AG08396 (cell line): ENCODE measurements at regions not wholly inside any gene's neighbourhood (a gene's known extent, or its start where the extent isn't known, plus 50 kb on each side); places are given as distances from the start of the nearest gene placed in this dataset.

ENCODE experiments used
- DNase-seq: peaks from one replicate; pipeline ENCODE4 v3.0.0; 2012; ENCODE audit warnings: low spot score, mixed read lengths

DNA sequence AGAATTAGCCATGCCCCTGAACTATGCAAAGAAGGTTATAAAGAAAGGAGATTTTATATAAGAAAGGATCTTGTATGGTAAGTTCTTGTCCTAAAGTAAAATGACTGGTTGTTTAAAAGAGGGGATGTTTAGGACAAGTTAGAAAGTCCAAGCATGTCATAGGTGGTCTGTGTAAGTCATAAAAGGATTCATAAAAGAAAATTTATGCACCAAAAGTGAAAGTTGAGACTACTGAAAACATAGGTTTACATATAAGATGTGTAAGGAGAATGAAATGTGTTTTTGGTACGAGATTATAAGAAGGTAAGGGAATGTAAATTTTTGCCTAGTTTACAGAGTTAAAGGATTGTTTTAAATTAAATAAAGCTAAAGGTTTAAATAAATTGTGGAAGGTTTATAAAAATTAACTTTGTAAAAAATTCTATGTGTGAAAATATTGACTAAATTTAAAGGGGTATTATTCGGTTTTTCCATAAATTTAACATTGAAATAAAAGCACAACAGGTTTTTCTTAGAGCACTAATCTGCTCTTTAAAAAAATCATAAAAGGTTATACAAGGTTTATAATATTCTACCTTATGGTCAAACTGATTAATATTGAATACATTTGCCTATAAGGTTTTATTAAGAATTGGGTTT, 93.6 kb upstream of the UST start:
- DNase-seq, result no peak

DNA sequence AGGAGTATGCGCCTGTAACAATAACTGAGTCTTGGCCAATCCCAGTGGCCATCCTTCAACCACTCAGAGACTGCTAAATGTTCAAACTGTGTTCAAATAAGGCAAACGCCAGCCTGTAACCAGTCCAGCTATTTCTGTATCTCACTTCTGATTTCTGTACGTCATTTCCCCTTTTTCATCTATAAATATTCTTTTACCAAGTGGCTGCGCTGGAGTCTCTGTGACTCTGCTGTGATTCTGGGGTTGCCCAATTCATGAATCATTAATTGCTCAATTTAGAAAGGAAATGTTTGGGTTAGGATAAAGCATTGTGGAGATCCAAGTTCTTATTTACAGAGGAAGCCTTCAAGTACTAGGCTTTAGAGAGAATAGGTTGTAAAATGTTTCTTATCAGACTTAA, 89.8 kb upstream of the UST start:
- DNase-seq, result no peak

- DNase-seq, result no peak
Observed at GRCh38 chr6:148658681-148659430, 88.0 kb upstream of the UST start.

DNA sequence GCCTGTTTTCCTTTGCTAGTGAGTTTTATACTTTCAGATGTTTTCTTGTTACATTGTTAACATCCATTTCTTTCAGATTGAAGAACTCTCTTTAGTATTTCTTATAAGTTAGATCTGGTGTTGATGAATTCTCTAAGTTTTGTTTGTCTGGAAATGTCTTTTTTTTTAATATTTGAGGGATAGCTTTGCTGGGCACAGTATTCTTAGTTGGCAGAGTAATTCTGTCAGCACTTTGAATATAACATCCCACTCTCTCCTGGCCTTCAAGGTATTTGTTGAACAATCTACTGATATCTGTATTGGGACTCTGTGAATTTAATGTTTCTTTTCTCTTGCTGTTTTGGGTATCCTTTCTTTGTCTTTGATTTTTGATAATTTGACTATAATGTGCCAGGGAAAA, 79.4 kb upstream of the UST start:
- DNase-seq, result no peak

DNA sequence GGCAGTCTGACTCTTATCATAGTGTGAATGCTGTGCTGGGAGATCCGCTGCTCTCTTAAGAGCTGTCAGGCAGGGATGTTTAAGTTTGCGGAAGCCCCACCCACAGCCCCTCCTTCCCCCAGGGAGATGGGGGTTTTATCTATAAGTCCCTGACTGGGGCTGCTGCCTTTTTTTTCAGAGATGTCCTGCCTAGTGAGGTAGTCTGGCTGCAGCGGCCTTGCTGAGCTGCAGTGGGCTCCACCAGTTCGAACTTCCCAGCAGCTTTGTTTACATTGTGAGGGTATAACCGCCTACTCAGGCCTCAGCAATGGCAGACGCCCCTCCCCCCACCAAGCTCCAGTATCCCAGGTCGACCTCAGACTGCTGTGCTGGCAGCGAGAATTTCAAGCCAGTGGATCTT, 75.7 kb upstream of the UST start:
- DNase-seq, result no peak

DNA sequence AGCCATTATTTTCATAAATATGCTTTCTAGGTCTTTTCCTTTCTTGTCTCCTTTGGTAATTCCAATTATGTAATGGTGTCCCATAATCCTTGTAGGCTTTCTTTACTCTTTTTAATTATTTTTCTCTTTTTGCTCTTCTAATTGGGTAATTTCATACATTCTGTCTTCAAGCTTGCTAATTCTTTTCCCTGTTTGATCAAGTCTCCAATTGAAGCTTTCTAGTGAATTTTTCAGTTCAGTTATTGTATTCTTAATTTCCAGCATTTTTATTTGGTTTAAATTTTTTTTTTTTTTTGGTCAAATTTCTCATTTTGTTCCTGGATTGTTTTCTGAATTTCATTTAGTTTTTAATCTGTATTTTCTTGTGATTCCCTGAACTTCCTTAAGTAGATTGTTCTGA, 74.9 kb upstream of the UST start:
- DNase-seq, result no peak

DNA sequence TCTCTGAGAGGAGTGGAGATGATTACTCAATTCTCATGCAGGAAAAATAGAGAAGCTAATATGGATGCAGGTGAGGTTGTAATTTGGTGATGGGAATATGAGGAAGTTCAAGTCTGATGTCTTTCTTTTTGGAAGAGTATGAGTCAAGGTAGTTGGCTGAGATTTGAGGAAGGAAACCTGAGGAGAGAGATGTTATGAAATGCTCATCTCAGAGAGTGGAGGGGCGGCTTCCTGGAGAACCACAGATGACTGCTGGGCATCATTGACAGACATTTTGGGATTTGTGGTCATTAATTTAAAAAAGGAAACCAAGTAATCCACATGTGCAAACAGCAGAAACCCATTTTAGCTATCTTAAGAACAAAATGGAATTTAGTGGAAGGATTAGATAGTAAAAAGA, 72.5 kb upstream of the UST start:
- no peak for DNase-seq

- no peak for DNase-seq
Observed at GRCh38 chr6:148677594-148678476, 69.0 kb upstream of the UST start.

GRCh38 chr6:148678682-148679081, 68.1 kb upstream of the UST start:
- DNase-seq, result no peak

GRCh38 chr6:148681666-148682065, 65.2 kb upstream of the UST start:
- DNase-seq, result no peak

GRCh38 chr6:148682252-148682651, 64.6 kb upstream of the UST start:
- DNase-seq, result no peak

DNA sequence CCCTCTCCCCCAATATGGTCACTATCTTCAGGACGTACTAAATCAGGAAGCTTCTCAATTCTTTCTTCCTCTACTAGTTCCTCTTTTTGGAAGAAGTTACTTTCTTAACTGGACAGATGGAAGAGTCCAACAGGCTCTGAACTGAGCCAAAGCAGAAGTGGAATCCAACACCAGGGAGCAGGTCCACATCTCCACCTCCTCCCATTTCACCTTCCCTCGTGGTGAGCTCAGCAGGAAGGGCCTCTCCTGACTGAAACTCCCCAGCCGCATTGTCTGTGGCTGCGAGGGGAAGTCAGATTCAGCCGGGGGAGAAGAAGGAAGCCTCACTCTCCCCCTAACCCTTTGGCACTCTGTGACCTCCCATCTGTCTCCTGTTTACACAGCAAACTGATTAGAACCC, 63.8 kb upstream of the UST start:
- DNase-seq, result no peak

GRCh38 chr6:148689168-148689567, 57.7 kb upstream of the UST start:
- no peak for DNase-seq

GRCh38 chr6:148693882-148694484, 52.8 kb upstream of the UST start:
- no peak for DNase-seq
